ENCODE measurements at regions not wholly inside any gene's neighbourhood (a gene's known extent, or its start where the extent isn't known, plus 50 kb on each side); places are given as distances from the start of the nearest gene placed in this dataset.

DNA sequence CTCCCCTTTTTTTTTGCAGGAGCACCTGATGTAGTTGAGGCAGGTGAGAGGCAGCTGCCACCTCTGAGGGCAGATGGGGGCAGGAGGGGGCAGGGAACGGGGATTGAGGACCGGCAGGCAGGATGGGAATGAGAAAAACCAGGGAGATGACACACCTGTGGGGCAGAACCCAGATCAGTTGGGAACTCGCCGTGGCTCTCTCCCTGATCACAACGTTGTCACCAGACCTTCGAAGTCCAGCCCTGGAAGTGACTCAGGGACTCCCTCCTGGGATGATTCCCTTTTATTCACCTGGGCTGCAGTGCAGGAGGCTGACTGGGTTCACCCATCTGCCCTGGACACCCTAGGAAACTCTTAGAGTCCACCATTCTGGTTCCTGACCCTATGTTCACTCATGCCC is 127.2 kb downstream of the MXRA5 start:
- no peak overlapping the region for H3T11ph ChIP-seq (ENCODE audit: low read length)
- H2AK5ac ChIP-seq (ENCODE audit: insufficient read length, low read length): no peak overlapping the region
- H3K27ac ChIP-seq (ENCODE audit: insufficient read length, low read depth, low read length): no peak overlapping the region
- DNase-seq: no peak
- no peak overlapping the region for H3K4me2 ChIP-seq (ENCODE audit: insufficient read depth, insufficient read length, low read length)
- no peak overlapping the region for H3K14ac ChIP-seq (ENCODE audit: insufficient read depth, low read length)
- no peak overlapping the region for H2BK12ac ChIP-seq (ENCODE audit: insufficient read length, low read depth, low read length)
- H3K36me3 Mint-ChIP-seq (ENCODE audit: insufficient read depth in 1 of 3, low read depth in 3 of 3): 0 out of 7 replicates have a peak, but pooled peaks cover 0 to 1% (median 0%) of the 10 kb centered on the region in 3 experiments
- no peaks in the 10 kb centered on the region for H3K23me2 ChIP-seq (ENCODE audit: insufficient read length, low read depth, low read length, poor library complexity, severe bottlenecking)
- no peak overlapping the region for H3K4ac ChIP-seq (ENCODE audit: low read depth, low read length)
- H2BK5ac ChIP-seq (ENCODE audit: insufficient read length, low read length): no peak overlapping the region
- TF ChIP-seq, protein P1, sequence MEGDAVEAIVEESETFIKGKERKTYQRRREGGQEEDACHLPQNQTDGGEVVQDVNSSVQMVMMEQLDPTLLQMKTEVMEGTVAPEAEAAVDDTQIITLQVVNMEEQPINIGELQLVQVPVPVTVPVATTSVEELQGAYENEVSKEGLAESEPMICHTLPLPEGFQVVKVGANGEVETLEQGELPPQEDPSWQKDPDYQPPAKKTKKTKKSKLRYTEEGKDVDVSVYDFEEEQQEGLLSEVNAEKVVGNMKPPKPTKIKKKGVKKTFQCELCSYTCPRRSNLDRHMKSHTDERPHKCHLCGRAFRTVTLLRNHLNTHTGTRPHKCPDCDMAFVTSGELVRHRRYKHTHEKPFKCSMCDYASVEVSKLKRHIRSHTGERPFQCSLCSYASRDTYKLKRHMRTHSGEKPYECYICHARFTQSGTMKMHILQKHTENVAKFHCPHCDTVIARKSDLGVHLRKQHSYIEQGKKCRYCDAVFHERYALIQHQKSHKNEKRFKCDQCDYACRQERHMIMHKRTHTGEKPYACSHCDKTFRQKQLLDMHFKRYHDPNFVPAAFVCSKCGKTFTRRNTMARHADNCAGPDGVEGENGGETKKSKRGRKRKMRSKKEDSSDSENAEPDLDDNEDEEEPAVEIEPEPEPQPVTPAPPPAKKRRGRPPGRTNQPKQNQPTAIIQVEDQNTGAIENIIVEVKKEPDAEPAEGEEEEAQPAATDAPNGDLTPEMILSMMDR (conservative IDR thresholded peaks at IDR 0.05): no peak
- no peak overlapping the region for H3K27ac Mint-ChIP-seq
- H3K4me1 Mint-ChIP-seq: no peaks in the 10 kb centered on the region
- peaks cover 3% of the 10 kb centered on the region for H3K27me3 Mint-ChIP-seq (ENCODE audit: low read depth)
- no peaks in the 10 kb centered on the region for H4K20me1 ChIP-seq (ENCODE audit: control insufficient read depth, insufficient read depth, insufficient read length)
- no CpG with 5 or more reads among the region's 6 CpGs for WGBS (ENCODE audit: extremely low coverage, insufficient read length, low lambda C conversion rate)
- H3K79me2 ChIP-seq (ENCODE audit: insufficient read depth, low read length): no peaks in the 10 kb centered on the region
- H3K18ac ChIP-seq (ENCODE audit: insufficient read length, low read depth, low read length): no peak overlapping the region
- H4K8ac ChIP-seq (replicated peaks; ENCODE audit: insufficient read length, low read depth, low read length): no peak overlapping the region
- H3K9me3 ChIP-seq (ENCODE audit: control insufficient read depth, low read depth, low read length): no peaks in the 10 kb centered on the region
- H3K9me3 Mint-ChIP-seq: peaks cover 0 to 2% of the 10 kb centered on the region in 2 experiments; a peak in 3 of 5 replicates
- no peak overlapping the region for H3K56ac ChIP-seq (ENCODE audit: insufficient read length, low read depth, low read length)
- no peak overlapping the region for H2AFZ ChIP-seq (ENCODE audit: low read length)
- H3K4me3 Mint-ChIP-seq: no peak overlapping the region
- no peaks in the 10 kb centered on the region for H3K79me1 ChIP-seq (ENCODE audit: insufficient read depth, low read depth, low read length, poor library complexity, severe bottlenecking)
- H3K9ac ChIP-seq (ENCODE audit: extremely low read depth, insufficient read length, low read length): no peak overlapping the region
- no peak overlapping the region for H3K23ac ChIP-seq (ENCODE audit: insufficient read length, low read depth, low read length)
- H2BK15ac ChIP-seq (ENCODE audit: low read depth, low read length): no peak overlapping the region
- H3K4me1 ChIP-seq (ENCODE audit: insufficient read depth, low read length): no peaks in the 10 kb centered on the region
- H2BK20ac ChIP-seq (ENCODE audit: low read depth, low read length, poor library complexity, severe bottlenecking): no peak overlapping the region
- no peak overlapping the region for H4K5ac ChIP-seq (ENCODE audit: insufficient read length, low read depth, low read length)
- H2BK120ac ChIP-seq (ENCODE audit: low read depth, low read length, poor library complexity, severe bottlenecking): no peak overlapping the region
- no peaks in the 10 kb centered on the region for H3K27me3 ChIP-seq (ENCODE audit: insufficient read depth, low read length)
- H4K91ac ChIP-seq (ENCODE audit: insufficient read length, low read depth, low read length): no peak overlapping the region
